ENCODE measurements at regions not wholly inside any gene's neighbourhood (a gene's known extent, or its start where the extent isn't known, plus 50 kb on each side); places are given as distances from the start of the nearest gene placed in this dataset.

GRCh38 chr18:50472941-50473340 is 86.9 kb upstream of the MAPK4 start:
- no peak overlapping the region for H3K27ac ChIP-seq
- TF ChIP-seq, protein P1, sequence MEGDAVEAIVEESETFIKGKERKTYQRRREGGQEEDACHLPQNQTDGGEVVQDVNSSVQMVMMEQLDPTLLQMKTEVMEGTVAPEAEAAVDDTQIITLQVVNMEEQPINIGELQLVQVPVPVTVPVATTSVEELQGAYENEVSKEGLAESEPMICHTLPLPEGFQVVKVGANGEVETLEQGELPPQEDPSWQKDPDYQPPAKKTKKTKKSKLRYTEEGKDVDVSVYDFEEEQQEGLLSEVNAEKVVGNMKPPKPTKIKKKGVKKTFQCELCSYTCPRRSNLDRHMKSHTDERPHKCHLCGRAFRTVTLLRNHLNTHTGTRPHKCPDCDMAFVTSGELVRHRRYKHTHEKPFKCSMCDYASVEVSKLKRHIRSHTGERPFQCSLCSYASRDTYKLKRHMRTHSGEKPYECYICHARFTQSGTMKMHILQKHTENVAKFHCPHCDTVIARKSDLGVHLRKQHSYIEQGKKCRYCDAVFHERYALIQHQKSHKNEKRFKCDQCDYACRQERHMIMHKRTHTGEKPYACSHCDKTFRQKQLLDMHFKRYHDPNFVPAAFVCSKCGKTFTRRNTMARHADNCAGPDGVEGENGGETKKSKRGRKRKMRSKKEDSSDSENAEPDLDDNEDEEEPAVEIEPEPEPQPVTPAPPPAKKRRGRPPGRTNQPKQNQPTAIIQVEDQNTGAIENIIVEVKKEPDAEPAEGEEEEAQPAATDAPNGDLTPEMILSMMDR (IDR thresholded peaks at IDR 0.05): no peak
- TF ChIP-seq POLR2A (IDR thresholded peaks at IDR 0.05): no peak
- no peak for TF ChIP-seq POLR2AphosphoS5 (IDR thresholded peaks at IDR 0.05; ENCODE audit: insufficient read depth in 1 of 2, low read depth in 1 of 2)
- H3K36me3 ChIP-seq: no peaks in the 10 kb centered on the region
- intact Hi-C loops (cut with DNase I): no loop called here
- H3K9me3 ChIP-seq: no peaks in the 10 kb centered on the region
- no peaks in the 10 kb centered on the region for H3K4me1 ChIP-seq
- H3K4me3 ChIP-seq: no peak overlapping the region
- no peak for DNase-seq (ENCODE audit: extremely low spot score in 2 of 2)
- H3K27me3 ChIP-seq: no peaks in the 10 kb centered on the region

DNA sequence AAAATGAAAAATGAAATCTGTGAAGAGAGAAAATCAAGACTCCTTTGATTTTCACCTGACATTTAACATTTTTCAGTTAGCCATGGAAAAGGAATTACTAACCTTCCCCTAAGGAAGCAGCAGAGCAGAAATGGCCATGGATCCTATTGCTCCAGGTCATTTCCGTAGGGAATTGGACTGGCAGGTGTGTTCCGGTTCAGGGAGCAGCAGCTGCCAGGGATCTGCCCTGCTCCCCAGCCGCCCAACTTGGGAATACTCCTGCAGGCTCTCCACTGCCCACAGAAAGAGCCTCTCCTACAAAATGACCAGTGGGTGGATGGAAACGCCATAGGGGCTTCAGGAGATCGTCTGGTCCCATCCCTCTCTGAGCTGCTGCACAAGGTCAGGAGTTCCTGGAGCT is 86.0 kb upstream of the MAPK4 start:
- Histone ChIP-seq H3K4me1 (no peaks in the 10 kb centered on the region), H3K9me3 (no peaks in the 10 kb centered on the region), H3K27me3 (no peaks in the 10 kb centered on the region), H3K4me3 (no peak overlapping the region), H3K36me3 (no peaks in the 10 kb centered on the region), H3K27ac (no peak overlapping the region)
- intact Hi-C loops (cut with DNase I): no loop called here
- TF ChIP-seq, protein P1 (IDR thresholded peaks at IDR 0.05): no peak
- TF ChIP-seq POLR2AphosphoS5 (IDR thresholded peaks at IDR 0.05; ENCODE audit: insufficient read depth in 1 of 2, low read depth in 1 of 2) (no peak), POLR2A (IDR thresholded peaks at IDR 0.05) (no peak)
- no peak for DNase-seq (ENCODE audit: extremely low spot score in 2 of 2)

- DNase-seq (ENCODE audit: extremely low spot score in 2 of 2): no peak
- no peak overlapping the region for H3K27ac ChIP-seq
- no peaks in the 10 kb centered on the region for H3K4me1 ChIP-seq
- TF ChIP-seq, protein P1 (IDR thresholded peaks at IDR 0.05): no peak
- TF ChIP-seq POLR2A (IDR thresholded peaks at IDR 0.05): no peak
- no peak for TF ChIP-seq POLR2AphosphoS5 (IDR thresholded peaks at IDR 0.05; ENCODE audit: insufficient read depth in 1 of 2, low read depth in 1 of 2)
- H3K27me3 ChIP-seq: no peaks in the 10 kb centered on the region
- no peak overlapping the region for H3K4me3 ChIP-seq
- no peaks in the 10 kb centered on the region for H3K9me3 ChIP-seq
- intact Hi-C loops (cut with DNase I): no loop called here
- no peaks in the 10 kb centered on the region for H3K36me3 ChIP-seq
Measured at GRCh38 chr18:50475538-50476193, 84.2 kb upstream of the MAPK4 start.

GRCh38 chr18:50492097-50492496 is 67.8 kb upstream of the MAPK4 start:
- Histone ChIP-seq H3K27me3 (no peaks in the 10 kb centered on the region), H3K9me3 (no peaks in the 10 kb centered on the region), H3K27ac (no peak overlapping the region), H3K4me1 (no peaks in the 10 kb centered on the region), H3K36me3 (no peaks in the 10 kb centered on the region), H3K4me3 (no peak overlapping the region)
- intact Hi-C loops (cut with DNase I): no loop called here
- no peak for DNase-seq (ENCODE audit: extremely low spot score in 2 of 2)
- TF ChIP-seq POLR2A (IDR thresholded peaks at IDR 0.05): no peak
- TF ChIP-seq POLR2AphosphoS5 (IDR thresholded peaks at IDR 0.05; ENCODE audit: insufficient read depth in 1 of 2, low read depth in 1 of 2): no peak
- TF ChIP-seq, protein P1 (IDR thresholded peaks at IDR 0.05): no peak

GRCh38 chr18:50494569-50494968 is 65.3 kb upstream of the MAPK4 start:
- TF ChIP-seq, protein P1 (IDR thresholded peaks at IDR 0.05): no peak
- TF ChIP-seq POLR2AphosphoS5 (IDR thresholded peaks at IDR 0.05; ENCODE audit: insufficient read depth in 1 of 2, low read depth in 1 of 2) (no peak), POLR2A (IDR thresholded peaks at IDR 0.05) (no peak)
- Histone ChIP-seq H3K36me3 (no peaks in the 10 kb centered on the region), H3K4me3 (no peak overlapping the region), H3K9me3 (no peaks in the 10 kb centered on the region), H3K27ac (no peak overlapping the region), H3K4me1 (no peaks in the 10 kb centered on the region), H3K27me3 (no peaks in the 10 kb centered on the region)
- DNase-seq (ENCODE audit: extremely low spot score in 2 of 2): no peak
- intact Hi-C loops (cut with DNase I): no loop called here

Data from vagina (tissue), 2 donors.